MM.1S (cell line): ENCODE measurements at regions not wholly inside any gene's neighbourhood (a gene's known extent, or its start where the extent isn't known, plus 50 kb on each side); places are given as distances from the start of the nearest gene placed in this dataset.

ENCODE experiments used
- CTCF ChIP-seq: fragments of 300-600 bp; sonication (generic); IDR thresholded peaks from 2 replicates; pipeline ENCODE4 v1.5.1; 2016; ENCODE audit warnings: antibody characterized with exemption, low read length, mixed read lengths
- EZH2 ChIP-seq: fragments of 300-600 bp; sonication (generic); optimal IDR thresholded peaks from 2 replicates; pipeline ENCODE3; 2017; ENCODE audit warnings: low read depth, mild to moderate bottlenecking, antibody characterized with exemption, low read length, mixed read lengths

GRCh38 chr12:46930101-46930500 lies 104.3 kb upstream of the SLC38A4 start:
- TF ChIP-seq CTCF (no peak), EZH2 (no peak)
